ENCODE measurements at regions not wholly inside any gene's neighbourhood (a gene's known extent, or its start where the extent isn't known, plus 50 kb on each side); places are given as distances from the start of the nearest gene placed in this dataset.

- DNase-seq: no peak
Observed at GRCh38 chr3:139728414-139728813, 50.6 kb upstream of the NMNAT3 start.

Data from NCI-H524 treated with DMSO at 0.1 percent for 48 hours (cell line).